ENCODE measurements at regions not wholly inside any gene's neighbourhood (a gene's known extent, or its start where the extent isn't known, plus 50 kb on each side); places are given as distances from the start of the nearest gene placed in this dataset.

DNA sequence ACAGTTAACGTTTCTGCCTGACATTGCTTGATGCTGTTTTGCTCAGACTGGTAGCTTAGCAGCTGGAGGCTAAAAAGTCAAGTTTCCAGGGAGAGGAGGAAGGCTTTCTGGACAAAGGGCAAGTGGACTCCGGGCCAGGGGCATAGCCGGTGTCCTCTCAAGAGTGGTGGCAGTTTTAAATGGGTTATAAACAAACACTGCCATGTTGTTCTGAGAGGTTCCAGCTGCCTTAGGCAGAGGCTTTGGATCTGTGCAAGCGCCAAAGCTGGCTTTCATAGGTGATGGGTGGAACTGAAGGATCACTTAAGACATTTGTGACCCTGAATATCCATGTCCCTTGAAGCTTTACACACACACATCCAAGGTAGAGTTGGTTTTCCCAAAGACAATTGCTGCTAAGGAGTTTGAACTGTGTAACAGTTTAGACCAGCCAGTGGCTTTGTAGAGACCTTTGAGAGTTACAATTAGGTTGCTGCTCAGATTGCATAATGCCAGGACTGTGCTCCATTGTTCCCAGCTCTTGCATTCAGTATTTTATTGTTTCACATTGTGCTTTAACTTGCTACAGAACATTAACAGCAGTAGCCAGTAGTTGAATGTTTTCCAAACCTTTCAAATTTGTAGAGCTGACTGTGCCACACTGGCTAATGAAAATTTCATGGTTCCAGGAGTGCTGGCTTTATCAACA, 54.1 kb upstream of the AP1S2 start:
- Histone ChIP-seq H3K4me2 (ENCODE audit: low read length) (no peak overlapping the region), H3K27me3 (ENCODE audit: insufficient read depth, low read length) (no peaks in the 10 kb centered on the region), H3K9me3 (ENCODE audit: insufficient read depth, low read depth, low read length) (no peaks in the 10 kb centered on the region), H3K79me2 (ENCODE audit: insufficient read depth, low read length) (no peaks in the 10 kb centered on the region), H3K4me1 (ENCODE audit: insufficient read depth, low read length) (no peaks in the 10 kb centered on the region), H3K36me3 (ENCODE audit: insufficient read depth, low read length) (no peaks in the 10 kb centered on the region), H2AFZ (ENCODE audit: low read depth, low read length) (no peak overlapping the region), H3K9ac (ENCODE audit: low read length) (no peak overlapping the region), H3K27ac (ENCODE audit: low read depth, low read length) (no peak overlapping the region), H4K20me1 (ENCODE audit: insufficient read depth, low read length) (no peaks in the 10 kb centered on the region), H3K4me3 (ENCODE audit: insufficient read depth, low read depth, low read length) (no peak overlapping the region)
- TF ChIP-seq, protein P1, sequence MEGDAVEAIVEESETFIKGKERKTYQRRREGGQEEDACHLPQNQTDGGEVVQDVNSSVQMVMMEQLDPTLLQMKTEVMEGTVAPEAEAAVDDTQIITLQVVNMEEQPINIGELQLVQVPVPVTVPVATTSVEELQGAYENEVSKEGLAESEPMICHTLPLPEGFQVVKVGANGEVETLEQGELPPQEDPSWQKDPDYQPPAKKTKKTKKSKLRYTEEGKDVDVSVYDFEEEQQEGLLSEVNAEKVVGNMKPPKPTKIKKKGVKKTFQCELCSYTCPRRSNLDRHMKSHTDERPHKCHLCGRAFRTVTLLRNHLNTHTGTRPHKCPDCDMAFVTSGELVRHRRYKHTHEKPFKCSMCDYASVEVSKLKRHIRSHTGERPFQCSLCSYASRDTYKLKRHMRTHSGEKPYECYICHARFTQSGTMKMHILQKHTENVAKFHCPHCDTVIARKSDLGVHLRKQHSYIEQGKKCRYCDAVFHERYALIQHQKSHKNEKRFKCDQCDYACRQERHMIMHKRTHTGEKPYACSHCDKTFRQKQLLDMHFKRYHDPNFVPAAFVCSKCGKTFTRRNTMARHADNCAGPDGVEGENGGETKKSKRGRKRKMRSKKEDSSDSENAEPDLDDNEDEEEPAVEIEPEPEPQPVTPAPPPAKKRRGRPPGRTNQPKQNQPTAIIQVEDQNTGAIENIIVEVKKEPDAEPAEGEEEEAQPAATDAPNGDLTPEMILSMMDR (IDR thresholded peaks at IDR 0.05; ENCODE audit: insufficient read depth, low read depth, low read length) = no peak
- TF ChIP-seq EZH2 (IDR thresholded peaks at IDR 0.05; ENCODE audit: insufficient read depth, low read length) = no peak
- H3K4me1 Mint-ChIP-seq (ENCODE audit: low read depth, unreplicated experiment) = no peaks in the 10 kb centered on the region
- no peak overlapping the region for H3K27ac Mint-ChIP-seq (ENCODE audit: unreplicated experiment)
- no peak for DNase-seq (ENCODE audit: low read depth)
- H3K9me3 Mint-ChIP-seq (ENCODE audit: unreplicated experiment) = no peaks in the 10 kb centered on the region
- no peaks in the 10 kb centered on the region for H3K27me3 Mint-ChIP-seq (ENCODE audit: low read depth, unreplicated experiment)
- peak; percentile 65 for FAIRE-seq
- no peak overlapping the region for H3K4me3 Mint-ChIP-seq (ENCODE audit: unreplicated experiment)
- H3K36me3 Mint-ChIP-seq (ENCODE audit: low read depth, unreplicated experiment) = no peaks in the 10 kb centered on the region

DNA sequence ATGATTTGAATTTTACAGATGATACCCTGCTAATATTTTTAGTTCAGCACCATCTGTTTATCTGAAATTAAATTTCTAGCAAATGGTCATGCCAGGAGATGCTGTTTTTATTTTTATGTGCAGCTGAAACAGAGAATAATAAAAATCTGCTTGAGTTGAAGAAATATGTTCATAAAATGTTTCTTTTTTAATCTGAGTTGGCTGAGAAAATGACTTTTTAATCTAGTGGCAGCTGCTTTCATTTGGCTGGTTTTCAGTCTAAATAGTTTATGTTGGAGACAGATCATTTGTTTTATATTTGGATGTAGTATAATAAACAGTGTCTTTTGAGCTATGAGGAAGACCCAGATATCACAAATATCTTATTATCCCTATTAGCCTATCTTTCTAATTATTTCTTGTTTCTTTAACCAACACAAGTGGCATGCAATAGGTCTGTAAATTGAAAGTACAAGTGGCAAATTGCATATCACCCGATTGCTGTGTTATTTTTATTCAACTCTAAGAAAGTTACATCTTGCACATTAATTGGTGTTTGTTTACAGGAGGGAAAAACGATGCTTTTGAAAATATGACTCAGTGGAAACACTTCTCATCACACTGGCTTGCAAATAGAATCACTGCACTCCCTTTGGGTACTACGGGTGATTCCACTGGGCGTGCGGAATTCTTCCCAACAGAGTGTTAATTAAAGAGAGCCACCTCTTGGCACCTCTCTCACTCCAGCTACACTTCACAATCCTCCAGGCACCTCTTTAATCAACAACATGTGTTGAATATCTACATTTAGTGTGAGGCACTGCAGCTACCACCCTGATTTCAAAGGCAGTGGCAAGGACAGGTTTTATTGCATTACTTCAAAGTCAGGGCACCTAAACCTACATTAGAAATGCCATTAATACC, 51.7 kb upstream of the AP1S2 start:
- Mint-ChIP-seq H3K4me1 (ENCODE audit: low read depth, unreplicated experiment) (no peaks in the 10 kb centered on the region), H3K27me3 (ENCODE audit: low read depth, unreplicated experiment) (no peaks in the 10 kb centered on the region), H3K9me3 (ENCODE audit: unreplicated experiment) (peaks cover 2% of the 10 kb centered on the region), H3K36me3 (ENCODE audit: low read depth, unreplicated experiment) (no peaks in the 10 kb centered on the region), H3K4me3 (ENCODE audit: unreplicated experiment) (no peak overlapping the region), H3K27ac (ENCODE audit: unreplicated experiment) (no peak overlapping the region)
- Histone ChIP-seq H3K36me3 (ENCODE audit: insufficient read depth, low read length) (no peaks in the 10 kb centered on the region), H3K9me3 (ENCODE audit: insufficient read depth, low read depth, low read length) (no peaks in the 10 kb centered on the region), H2AFZ (ENCODE audit: low read depth, low read length) (no peak overlapping the region), H3K9ac (ENCODE audit: low read length) (no peak overlapping the region), H4K20me1 (ENCODE audit: insufficient read depth, low read length) (no peaks in the 10 kb centered on the region), H3K27me3 (ENCODE audit: insufficient read depth, low read length) (no peaks in the 10 kb centered on the region), H3K4me2 (ENCODE audit: low read length) (no peak overlapping the region), H3K4me3 (ENCODE audit: insufficient read depth, low read depth, low read length) (no peak overlapping the region), H3K4me1 (ENCODE audit: insufficient read depth, low read length) (no peaks in the 10 kb centered on the region), H3K79me2 (ENCODE audit: insufficient read depth, low read length) (no peaks in the 10 kb centered on the region), H3K27ac (ENCODE audit: low read depth, low read length) (no peak overlapping the region)
- FAIRE-seq (peak; percentile 84), DNase-seq (ENCODE audit: low read depth) (no peak)
- TF ChIP-seq, protein P1 (IDR thresholded peaks at IDR 0.05; ENCODE audit: insufficient read depth, low read depth, low read length) = no peak
- TF ChIP-seq EZH2 (IDR thresholded peaks at IDR 0.05; ENCODE audit: insufficient read depth, low read length) = no peak

Data from astrocyte (in vitro differentiated cells and primary cell).